Thyroid gland (tissue), 4 donors: ENCODE measurements at regions not wholly inside any gene's neighbourhood (a gene's known extent, or its start where the extent isn't known, plus 50 kb on each side); places are given as distances from the start of the nearest gene placed in this dataset.

Source experiments
- CTCF ChIP-seq, 6 experiments: fragments of 200-600 bp in 3 of 6; fragments of 450-650 bp in 3 of 6; sonication (generic) in 3 of 6; IDR thresholded peaks; one replicate each; pipeline ENCODE4 v1.5.1; 2016 to 2019; ENCODE audit warnings: antibody characterized with exemption in 6 of 6, mild to moderate bottlenecking in 2 of 6, inconsistent platforms in 1 of 6, moderate library complexity in 1 of 6
- POLR2A ChIP-seq, 2 donors: fragments of 450-650 bp; IDR thresholded peaks; one replicate each; pipeline ENCODE4 v1.6.1; 2017; ENCODE audit warnings: antibody characterized with exemption in 2 of 2, mild to moderate bottlenecking in 2 of 2, moderate library complexity in 1 of 2

GRCh38 chr2:181395851-181396250, 61.3 kb upstream of the ITGA4 start:
- TF ChIP-seq CTCF (IDR thresholded peaks at IDR 0.05) (no peak), POLR2A (IDR thresholded peaks at IDR 0.05) (no peak)
